Esophagus muscularis mucosa (tissue), 4 donors: ENCODE measurements at regions not wholly inside any gene's neighbourhood (a gene's known extent, or its start where the extent isn't known, plus 50 kb on each side); places are given as distances from the start of the nearest gene placed in this dataset.
"Not testable (repeated sequence)": the region's sequence is repeated elsewhere in the genome, so short reads cannot be mapped to it uniquely, and the experiment has no call there.

Experiments
- DNase-seq: peaks from one replicate; pipeline ENCODE4 v3.0.0-alpha.2; 2017; ENCODE audit errors: extremely low spot score
- H3K27ac ChIP-seq, 4 donors: fragments of 200-600 bp; sonication (generic); replicated peaks in 1 of 4; 1 replicate in 3 of 4; 2 replicates in 1 of 4; pipeline ENCODE4 v1.5.1; 2016 to 2019; ENCODE audit warnings: mild to moderate bottlenecking in 1 of 4
- H3K27me3 ChIP-seq, 4 donors: fragments of 200-600 bp; sonication (generic); one replicate each; pipeline versions ENCODE4 v1.5.1 to v1.6.0; 2016 to 2019
- H3K36me3 ChIP-seq, 4 donors: fragments of 200-600 bp; sonication (generic); one replicate each; pipeline ENCODE4 v1.5.1; 2016 to 2019
- H3K4me1 ChIP-seq, 4 donors: fragments of 200-600 bp; sonication (generic); one replicate each; pipeline ENCODE4 v1.5.1; 2016 to 2019
- H3K4me3 ChIP-seq, 4 donors: fragments of 200-600 bp; sonication (generic); 1 replicate in 2 of 4; 2 replicates in 2 of 4; pipeline ENCODE4 v1.5.1; 2016 to 2019; ENCODE audit warnings: mild to moderate bottlenecking in 4 of 4, moderate library complexity in 1 of 4
- H3K9me3 ChIP-seq, 4 donors: fragments of 200-600 bp; sonication (generic); 1 replicate in 3 of 4; 2 replicates in 1 of 4; pipeline ENCODE4 v1.5.1; 2016 to 2019
- CTCF ChIP-seq, 3 experiments: fragments of 200-600 bp in 2 of 3; fragments of 450-650 bp in 1 of 3; sonication (generic) in 2 of 3; IDR thresholded peaks; one replicate each; pipeline ENCODE4 v1.5.1; 2017 to 2019; ENCODE audit warnings: antibody characterized with exemption in 3 of 3, mild to moderate bottlenecking in 2 of 3, moderate library complexity in 1 of 3
- EP300 ChIP-seq: sonication (generic); formaldehyde crosslinking; IDR thresholded peaks from one replicate; pipeline ENCODE4 v1.6.1; 2017; ENCODE audit warnings: antibody characterized with exemption
- POLR2A ChIP-seq: fragments of 450-650 bp; IDR thresholded peaks from one replicate; pipeline ENCODE4 v1.6.1; 2017; ENCODE audit warnings: antibody characterized with exemption, moderate library complexity, mild to moderate bottlenecking, low read depth
- POLR2AphosphoS5 ChIP-seq, 2 donors: sonication (generic); formaldehyde crosslinking; IDR thresholded peaks; one replicate each; pipeline ENCODE4 v1.6.1; 2017; ENCODE audit warnings: antibody characterized with exemption in 2 of 2
- WGBS: methylation state at CpG from one replicate; pipeline ENCODE4 v1.1.5; 2018; 5-methylcytosine and 5-hydroxymethylcytosine counted together
- intact Hi-C: fragments of 100-400 bp; cut with DNase I; formaldehyde crosslinking; loops from one replicate; pipeline ENCODE4 v1.15.1; 2023

- H3K9me3 ChIP-seq = peaks cover 0 to 7% (median 0%) of the 10 kb centered on the region in 4 donors
- DNase-seq = no peak
- H3K27ac ChIP-seq = no peak overlapping the region
- no peaks in the 10 kb centered on the region for H3K36me3 ChIP-seq
- H3K4me1 ChIP-seq = no peaks in the 10 kb centered on the region
- WGBS = 92% methylated on average over 1 of the region's 1 CpG
- H3K27me3 ChIP-seq = peaks cover 0 to 4% (median 0%) of the 10 kb centered on the region in 4 donors
- TF ChIP-seq POLR2AphosphoS5 (IDR thresholded peaks at IDR 0.05) (no peak), POLR2A (no peak), CTCF (IDR thresholded peaks at IDR 0.05) (no peak), EP300 (no peak)
- intact Hi-C loops = no loop called here
- no peak overlapping the region for H3K4me3 ChIP-seq
Measured at GRCh38 chr10:126758867-126759266, 88.4 kb upstream of the C10orf90 start.

- DNase-seq = no peak
- Histone ChIP-seq H3K27ac (no peak overlapping the region), H3K4me3 (no peak overlapping the region), H3K9me3 (peaks cover 0 to 7% (median 0%) of the 10 kb centered on the region in 4 donors), H3K4me1 (no peaks in the 10 kb centered on the region), H3K27me3 (peaks cover 0 to 4% (median 0%) of the 10 kb centered on the region in 4 donors), H3K36me3 (no peaks in the 10 kb centered on the region)
- TF ChIP-seq POLR2AphosphoS5 (IDR thresholded peaks at IDR 0.05) (no peak), CTCF (IDR thresholded peaks at IDR 0.05) (no peak), EP300 (no peak), POLR2A (no peak)
- 54% methylated on average over 4 of the region's 4 CpGs for WGBS
- intact Hi-C loops = no loop called here
Measured at GRCh38 chr10:126759531-126759930, 89.0 kb upstream of the C10orf90 start.

- DNase-seq, H3K9me3 ChIP-seq, H3K27ac ChIP-seq, H3K27me3 ChIP-seq, H3K4me1 ChIP-seq, intact Hi-C loops, H3K36me3 ChIP-seq, H3K4me3 ChIP-seq: not testable (repeated sequence)
- 62% methylated on average over 6 of the region's 6 CpGs for WGBS
Measured at GRCh38 chr10:126766646-126767045, 96.2 kb upstream of the C10orf90 start.

- intact Hi-C loops = no loop called here
Measured at GRCh38 chr10:126770809-126771208, 100.3 kb upstream of the C10orf90 start.

GRCh38 chr10:126776168-126776567 lies 105.7 kb upstream of the C10orf90 start:
- no peak for TF ChIP-seq EP300
- Histone ChIP-seq H3K36me3 (no peaks in the 10 kb centered on the region), H3K4me3 (no peak overlapping the region), H3K27ac (no peak overlapping the region), H3K4me1 (no peaks in the 10 kb centered on the region), H3K27me3 (no peaks in the 10 kb centered on the region), H3K9me3 (no peaks in the 10 kb centered on the region)
- intact Hi-C loops = no loop called here
- DNase-seq = no peak
- WGBS = 76% methylated on average over 1 of the region's 1 CpG

More at GRCh38 chr10:126770809-126771208, 100.3 kb upstream of the C10orf90 start:
- WGBS = 100% methylated on average over 2 of the region's 2 CpGs
- Histone ChIP-seq H3K27ac (no peak overlapping the region), H3K4me3 (no peak overlapping the region), H3K36me3 (no peaks in the 10 kb centered on the region), H3K4me1 (no peaks in the 10 kb centered on the region), H3K27me3 (peaks cover 0 to 9% (median 0%) of the 10 kb centered on the region in 4 donors), H3K9me3 (no peaks in the 10 kb centered on the region)
- TF ChIP-seq POLR2AphosphoS5 (IDR thresholded peaks at IDR 0.05) = no peak
- TF ChIP-seq POLR2A = no peak
- TF ChIP-seq CTCF (IDR thresholded peaks at IDR 0.05) = no peak
- TF ChIP-seq EP300 = no peak
- no peak for DNase-seq

- no peak for TF ChIP-seq POLR2A
- no peak for TF ChIP-seq POLR2AphosphoS5 (IDR thresholded peaks at IDR 0.05)
- no peak for TF ChIP-seq EP300
- no peak for TF ChIP-seq CTCF (IDR thresholded peaks at IDR 0.05)
- Histone ChIP-seq H3K36me3 (no peaks in the 10 kb centered on the region), H3K4me3 (no peak overlapping the region), H3K27me3 (no peaks in the 10 kb centered on the region), H3K4me1 (no peaks in the 10 kb centered on the region), H3K9me3 (no peaks in the 10 kb centered on the region), H3K27ac (no peak overlapping the region)
- 77% methylated on average over 10 of the region's 10 CpGs for WGBS
- no peak for DNase-seq
- intact Hi-C loops = no loop called here
Measured at GRCh38 chr10:126777714-126778113, 107.2 kb upstream of the C10orf90 start.
